ENCODE measurements at regions not wholly inside any gene's neighbourhood (a gene's known extent, or its start where the extent isn't known, plus 50 kb on each side); places are given as distances from the start of the nearest gene placed in this dataset.

DNA sequence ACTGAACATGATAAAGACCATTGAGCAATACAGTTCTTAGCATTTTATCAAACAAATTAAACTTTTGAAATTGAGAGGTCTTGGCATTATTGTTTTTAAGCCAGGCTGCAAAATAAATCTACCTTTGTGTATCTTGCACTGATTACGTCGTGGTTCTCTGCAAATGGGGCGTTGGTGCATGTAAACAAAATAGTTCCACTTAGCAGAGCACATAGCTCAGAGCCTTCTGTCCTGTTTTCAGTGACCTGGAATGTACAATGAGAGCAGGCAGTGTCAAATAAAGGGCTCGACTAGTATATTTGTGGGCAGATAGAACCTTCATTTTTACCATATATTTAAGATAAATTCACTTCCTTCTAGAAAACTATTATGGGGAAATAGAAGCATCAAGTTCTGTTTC, 333.9 kb upstream of the SMIM30 start:
- DNase-seq, result no peak

GRCh38 chr7:113446791-113447190, 328.4 kb upstream of the SMIM30 start:
- DNase-seq, result no peak

- no peak for DNase-seq
These were observed 328.0 kb upstream of the SMIM30 start for GRCh38 chr7:113446391-113446790.

- no peak for DNase-seq
These were observed 325.9 kb upstream of the SMIM30 start for GRCh38 chr7:113444261-113444660.

GRCh38 chr7:113440173-113440572, 321.8 kb upstream of the SMIM30 start:
- no peak for DNase-seq

DNA sequence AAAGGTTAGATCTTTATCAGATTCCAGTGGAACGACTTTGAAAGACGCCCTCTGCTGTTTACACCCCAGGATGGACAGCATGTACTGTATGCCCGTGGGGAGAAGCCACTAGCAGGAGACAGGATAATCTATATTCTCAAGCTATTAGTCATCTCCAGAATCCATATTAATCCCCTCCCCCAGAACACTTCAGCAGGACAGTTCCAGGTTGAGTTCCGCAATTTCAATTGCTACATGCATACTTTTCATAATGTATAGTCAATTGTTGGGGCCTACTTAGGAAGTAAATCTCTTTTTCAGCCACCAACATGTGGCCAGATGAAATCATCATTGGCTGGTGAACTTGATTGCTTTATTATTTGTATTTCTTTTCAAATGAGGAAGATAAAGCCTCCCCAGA, 313.1 kb upstream of the SMIM30 start:
- no peak for DNase-seq

DNA sequence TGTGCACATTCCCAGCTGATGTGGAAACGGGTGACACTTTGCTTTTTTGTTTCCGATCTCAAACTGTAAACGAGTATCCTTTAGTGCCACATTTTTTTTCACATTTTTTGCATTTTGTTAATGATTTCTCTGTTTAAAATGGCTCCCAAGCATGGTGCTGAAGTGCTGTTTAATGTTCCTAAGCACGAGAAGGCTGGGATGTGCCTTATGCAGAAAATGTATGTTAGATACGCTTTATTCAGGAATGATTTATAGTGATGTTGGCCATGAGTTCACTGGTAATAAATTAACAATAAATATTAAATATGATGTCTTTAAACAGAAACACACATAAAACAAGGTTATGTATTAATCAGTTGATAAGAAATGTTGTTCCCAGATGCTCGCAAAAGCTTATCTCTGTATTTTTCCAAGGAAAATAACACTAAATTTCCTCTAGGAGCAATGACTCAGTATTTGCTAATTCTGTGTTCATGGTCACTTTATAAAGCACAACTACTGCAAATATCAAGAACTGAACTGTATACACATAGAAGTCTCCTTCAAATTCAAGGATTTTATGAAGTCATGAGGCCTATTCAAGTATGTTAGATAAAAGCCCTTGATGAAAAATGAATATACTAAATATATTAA, 305.9 kb upstream of the SMIM30 start:
- no peak for DNase-seq

GRCh38 chr7:113421696-113422330, 303.5 kb upstream of the SMIM30 start:
- peak; percentile 29 for DNase-seq

GRCh38 chr7:113414401-113415035, 296.2 kb upstream of the SMIM30 start:
- no peak for DNase-seq

GRCh38 chr7:113412410-113412809, 294.1 kb upstream of the SMIM30 start:
- DNase-seq, result no peak

- no peak for DNase-seq
These were observed 292.4 kb upstream of the SMIM30 start for GRCh38 chr7:113410796-113411195.

GRCh38 chr7:113408999-113409398, 290.6 kb upstream of the SMIM30 start:
- DNase-seq, result no peak

DNA sequence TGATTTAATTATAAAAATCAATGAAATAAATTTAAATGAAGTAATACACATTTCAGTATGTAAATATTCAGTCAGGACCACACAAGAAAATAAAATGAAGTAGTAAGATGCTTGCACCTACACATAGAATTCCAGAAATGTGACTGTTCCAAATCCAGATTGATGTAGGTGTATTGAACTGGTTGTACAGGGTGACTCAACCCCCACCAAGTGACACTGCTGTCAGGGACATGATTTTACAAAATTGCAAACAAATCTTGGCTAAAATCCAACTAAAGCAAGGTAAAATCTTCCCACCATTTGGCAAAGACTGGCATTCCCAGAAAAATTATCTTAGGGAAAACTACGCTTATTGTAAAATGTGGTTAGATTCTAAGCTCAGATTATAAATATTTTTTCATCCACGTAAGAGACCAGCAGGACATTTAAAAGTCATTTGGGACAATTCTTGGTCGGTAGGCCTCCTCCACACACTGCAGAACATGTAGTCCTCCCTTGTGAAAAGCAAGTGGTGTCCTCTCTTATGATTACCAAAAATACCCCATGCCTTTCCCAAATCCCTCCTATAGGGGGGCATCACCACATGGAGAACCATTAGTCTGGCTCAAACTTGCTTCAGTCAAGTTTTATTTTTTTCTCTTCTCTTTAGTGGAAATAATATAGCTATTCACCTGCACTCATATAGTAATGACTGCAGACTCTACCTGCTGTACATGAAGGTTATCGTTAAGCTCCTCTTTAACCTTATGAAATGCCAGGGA, 287.1 kb upstream of the SMIM30 start:
- DNase-seq, result no peak

DNA sequence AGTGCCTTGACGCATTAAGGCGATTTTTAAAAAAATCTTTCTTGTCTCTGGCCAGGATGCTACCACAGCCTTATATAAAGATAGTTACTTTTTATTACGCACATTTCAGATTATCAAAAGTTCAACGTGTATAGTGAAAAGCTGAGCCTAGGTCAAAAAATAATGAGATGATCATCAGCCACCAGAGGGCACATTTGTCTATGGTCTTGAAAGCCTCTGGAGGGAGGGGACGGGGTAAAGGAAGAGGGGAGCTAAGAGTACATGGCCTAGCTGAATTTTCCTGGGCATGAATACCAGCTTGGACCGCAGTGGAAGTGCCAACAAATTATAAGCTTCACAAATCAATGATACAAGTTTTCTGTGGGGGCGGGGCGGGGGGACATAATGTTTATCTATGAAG, 285.9 kb upstream of the SMIM30 start:
- no peak for DNase-seq

DNA sequence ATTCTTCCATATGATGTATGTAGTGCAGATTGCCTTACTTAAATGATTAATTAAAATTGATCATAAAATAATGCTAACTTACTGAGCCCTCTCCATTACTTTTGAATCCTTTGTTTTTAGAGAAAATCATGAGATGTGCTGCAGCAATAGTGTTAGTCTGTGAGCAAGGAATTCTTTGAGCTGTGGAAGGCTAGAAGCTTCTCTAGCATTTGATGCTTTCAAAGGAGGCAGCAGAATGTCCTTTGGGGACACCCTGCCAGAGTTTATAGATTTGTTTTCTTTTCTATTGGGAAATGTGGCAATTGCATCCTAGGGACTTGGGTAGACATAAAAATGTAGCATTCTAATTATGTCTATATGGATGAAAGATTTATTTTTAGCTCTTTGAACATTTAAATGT, 284.1 kb upstream of the SMIM30 start:
- no peak for DNase-seq

DNA sequence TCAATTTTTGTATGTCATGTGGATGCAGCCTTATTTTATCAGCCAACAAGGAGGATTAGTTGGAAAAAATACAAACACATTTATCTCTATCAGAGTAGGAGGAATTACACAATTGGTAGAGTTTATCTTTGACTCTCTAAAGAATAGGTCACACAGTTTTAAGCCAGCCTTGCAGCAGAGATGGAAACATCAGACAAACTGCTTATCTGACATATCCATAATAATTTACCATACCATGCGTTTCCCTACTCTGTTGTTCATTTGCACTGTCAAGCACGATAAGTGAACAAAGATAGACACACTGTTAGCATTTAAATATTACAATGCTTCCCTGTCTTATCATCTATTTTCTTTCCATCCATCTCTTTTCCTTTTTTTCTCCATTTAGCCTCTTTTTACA, 283.7 kb upstream of the SMIM30 start:
- no peak for DNase-seq

- no peak for DNase-seq
These were observed 276.5 kb upstream of the SMIM30 start for GRCh38 chr7:113394856-113395255.

- no peak for DNase-seq
These were observed 274.6 kb upstream of the SMIM30 start for GRCh38 chr7:113392841-113393540.

GRCh38 chr7:113392421-113392820, 274.1 kb upstream of the SMIM30 start:
- DNase-seq, result no peak

DNA sequence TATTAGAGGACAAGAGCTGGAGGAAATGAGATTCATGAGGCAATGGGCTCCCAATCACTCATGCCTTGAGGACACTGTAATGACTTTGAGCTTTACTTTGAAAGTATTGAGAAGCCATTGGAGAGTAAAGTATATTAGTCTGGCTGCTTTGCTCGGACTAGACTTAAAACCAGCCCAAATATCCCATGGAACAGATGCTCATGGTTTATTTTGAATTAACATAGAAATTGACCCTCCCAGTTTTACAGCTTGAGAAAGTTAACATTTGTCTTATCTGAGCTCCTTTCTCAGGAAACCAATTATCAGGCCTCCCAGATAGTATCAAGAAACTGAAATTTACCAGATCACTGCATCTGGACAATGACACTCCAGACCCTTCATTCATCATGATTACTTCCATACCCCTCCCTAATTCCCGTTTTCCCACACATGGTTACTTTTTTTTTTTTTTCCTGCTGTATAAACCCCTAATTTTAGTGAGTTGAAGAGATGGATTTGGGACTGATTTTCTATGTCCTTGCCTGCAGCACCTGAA, 270.8 kb upstream of the SMIM30 start:
- no peak for DNase-seq

GRCh38 chr7:113383638-113384037, 265.3 kb upstream of the SMIM30 start:
- DNase-seq, result no peak

GRCh38 chr7:113379746-113380145, 261.4 kb upstream of the SMIM30 start:
- DNase-seq, result no peak

DNA sequence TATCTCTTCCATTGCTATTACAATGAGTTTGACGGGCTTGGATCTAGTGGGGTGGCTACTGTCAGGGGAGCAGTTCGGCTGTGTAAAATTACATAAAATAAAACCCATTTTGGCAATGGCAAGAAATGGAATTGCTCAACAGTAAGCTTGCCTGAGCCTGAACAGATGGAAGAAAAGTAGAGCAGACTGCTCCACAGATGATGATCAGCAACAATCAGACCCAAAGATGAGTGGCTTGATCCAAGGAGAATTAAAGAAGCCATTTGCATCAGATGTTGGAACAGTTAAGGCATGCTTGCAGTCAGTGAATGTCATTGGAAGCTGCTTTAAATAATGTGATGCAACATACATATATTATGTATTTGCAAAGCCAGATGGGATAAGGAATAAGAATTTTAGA, 256.6 kb upstream of the SMIM30 start:
- no peak for DNase-seq

Data from activated effector memory CD4-positive, alpha-beta T cell treated with Interleukin-2 at 50 U/mL for 16 hours (primary cell).